Activated naive CD8-positive, alpha-beta T cell treated with anti-CD3 and anti-CD28 coated beads, Interleukin-2, amount 50 U/mL, for 24 hours (primary cell): ENCODE measurements at regions not wholly inside any gene's neighbourhood (a gene's known extent, or its start where the extent isn't known, plus 50 kb on each side); places are given as distances from the start of the nearest gene placed in this dataset.
A peak's percentile ranks its signal among the peaks of the same experiment; 100 is the strongest.

ENCODE experiments used
- ATAC-seq: fragments of 150-1000 bp; cut with Tn5 transposase; one replicate; pipeline ENCODE4 v1.10.0; 2021
- DNase-seq: peaks from one replicate; pipeline ENCODE4 v3.0.0; 2021
- H3K27ac Mint-ChIP-seq: one replicate; pipeline ENCODE4 v1.8.0; 2021; ENCODE audit warnings: mild to moderate bottlenecking, mixed read lengths
- H3K27me3 Mint-ChIP-seq: one replicate; pipeline ENCODE4 v1.8.0; 2021; ENCODE audit warnings: mixed read lengths
- H3K36me3 Mint-ChIP-seq: one replicate; pipeline ENCODE4 v1.8.0; 2021; ENCODE audit warnings: low read depth, mixed read lengths
- H3K4me1 Mint-ChIP-seq: one replicate; pipeline ENCODE4 v1.8.0; 2021; ENCODE audit warnings: mixed read lengths
- H3K4me3 Mint-ChIP-seq: one replicate; pipeline ENCODE4 v1.8.0; 2021; ENCODE audit warnings: mild to moderate bottlenecking, moderate library complexity, mixed read lengths
- H3K9me3 Mint-ChIP-seq: one replicate; pipeline ENCODE4 v1.8.0; 2021; ENCODE audit warnings: mixed read lengths

DNA sequence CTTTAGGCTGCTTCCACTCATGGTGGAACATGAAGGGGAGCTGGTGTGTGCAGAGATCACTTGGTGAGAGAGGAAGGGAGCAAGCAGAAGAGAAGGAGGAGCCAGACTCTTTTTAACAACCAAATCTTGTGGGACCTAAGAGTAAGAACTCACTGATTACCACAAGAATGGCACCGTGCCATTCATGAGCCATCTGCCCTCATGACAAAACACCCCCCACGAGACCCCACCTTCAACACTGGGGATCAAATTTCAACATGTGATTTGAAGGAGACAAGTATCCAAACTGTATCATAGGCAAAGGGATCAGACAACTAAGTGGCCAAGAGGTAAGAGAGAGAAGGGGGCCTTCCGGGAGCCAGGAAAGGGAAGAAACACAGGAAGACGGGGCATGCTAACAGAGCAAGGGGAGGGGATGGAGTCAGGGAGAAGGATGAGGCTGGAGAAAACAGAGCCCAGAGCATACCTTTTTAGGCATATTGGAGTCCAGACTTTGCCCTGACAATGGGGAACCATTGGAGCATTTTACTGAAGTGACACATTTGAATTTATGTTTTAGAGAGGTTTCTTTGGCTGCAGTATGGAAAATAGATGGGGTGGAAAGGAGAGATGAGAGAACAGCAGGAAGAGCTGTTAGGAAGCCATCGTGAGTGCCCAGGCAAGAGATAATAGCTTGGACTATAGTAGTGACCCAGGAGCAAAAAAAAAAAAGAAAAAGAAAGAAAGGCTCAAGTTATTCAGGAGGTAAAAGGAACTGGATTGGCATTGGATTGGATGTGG lies 204.4 kb upstream of the NUDT4 start:
- Mint-ChIP-seq H3K4me1 (no peaks in the 10 kb centered on the region), H3K36me3 (no peaks in the 10 kb centered on the region), H3K27me3 (no peaks in the 10 kb centered on the region), H3K27ac (no peak overlapping the region), H3K9me3 (no peaks in the 10 kb centered on the region), H3K4me3 (no peak overlapping the region)
- no peak for DNase-seq
- no peak for ATAC-seq

DNA sequence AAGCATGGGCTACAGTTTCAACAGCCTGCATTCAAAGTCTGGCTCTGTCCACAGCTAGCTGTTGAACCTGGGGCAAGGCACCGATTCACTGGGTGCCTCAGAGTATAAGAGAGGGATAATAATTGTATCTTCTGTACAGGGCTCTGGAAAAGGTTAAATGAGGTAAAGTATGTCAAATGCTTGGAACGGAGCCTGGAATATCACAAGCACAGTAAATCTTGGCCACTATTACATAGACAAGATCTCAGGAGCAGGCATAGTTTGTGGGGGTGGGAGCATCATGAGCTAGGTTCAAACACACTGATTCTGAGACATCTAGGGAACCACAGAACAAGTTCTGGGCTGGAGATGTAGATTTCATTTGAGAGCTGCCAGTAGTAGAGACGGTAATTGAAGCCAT lies 203.7 kb upstream of the NUDT4 start:
- Mint-ChIP-seq H3K4me3 (no peak overlapping the region), H3K27me3 (no peaks in the 10 kb centered on the region), H3K4me1 (no peaks in the 10 kb centered on the region), H3K36me3 (no peaks in the 10 kb centered on the region), H3K27ac (no peak overlapping the region), H3K9me3 (no peaks in the 10 kb centered on the region)
- DNase-seq (no peak), ATAC-seq (no peak)

DNA sequence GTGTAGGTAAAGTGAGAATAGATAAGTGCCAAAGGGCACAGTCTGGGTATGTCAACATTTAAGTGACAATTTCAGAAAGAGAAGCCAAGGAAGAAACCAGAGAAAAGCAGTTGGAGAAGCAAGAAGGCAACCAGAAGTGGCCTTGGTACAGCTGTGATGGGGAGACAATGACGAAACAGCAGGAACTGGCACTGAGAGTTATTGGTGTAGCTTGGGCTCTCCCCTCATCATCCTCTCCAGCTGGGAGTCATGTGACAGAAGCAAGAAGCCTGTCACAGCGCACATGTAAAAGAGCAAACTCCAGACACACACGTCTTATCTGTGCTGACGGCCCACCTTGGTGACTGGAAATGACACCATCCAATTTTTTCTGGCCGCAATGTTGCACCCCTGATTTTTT lies 203.3 kb upstream of the NUDT4 start:
- no peaks in the 10 kb centered on the region for H3K9me3 Mint-ChIP-seq
- no peak overlapping the region for H3K4me3 Mint-ChIP-seq
- DNase-seq (no peak), ATAC-seq (no peak)
- no peaks in the 10 kb centered on the region for H3K4me1 Mint-ChIP-seq
- H3K27ac Mint-ChIP-seq, result no peak overlapping the region
- no peaks in the 10 kb centered on the region for H3K36me3 Mint-ChIP-seq
- H3K27me3 Mint-ChIP-seq, result no peaks in the 10 kb centered on the region

DNA sequence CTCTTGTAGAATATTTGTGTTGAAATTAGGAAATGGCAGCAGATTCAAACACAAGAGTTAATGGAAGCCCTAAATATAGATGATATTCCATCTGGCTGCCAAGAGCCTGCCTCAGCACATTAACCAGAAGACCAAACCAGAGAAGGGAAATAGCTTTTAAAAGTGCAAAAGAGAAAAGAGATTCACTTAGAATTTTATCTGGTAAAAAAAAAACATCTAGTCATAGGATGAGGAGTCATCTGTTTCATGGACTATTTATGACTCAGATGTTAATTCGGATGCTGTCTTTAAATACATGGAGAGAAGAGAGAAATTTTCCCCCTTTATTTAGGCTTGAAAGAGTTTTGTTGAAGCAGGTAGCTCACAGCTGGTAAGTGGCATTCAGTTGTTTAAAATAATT lies 201.6 kb upstream of the NUDT4 start:
- H3K4me3 Mint-ChIP-seq, result no peak overlapping the region
- H3K27ac Mint-ChIP-seq, result no peak overlapping the region
- peaks cover 6% of the 10 kb centered on the region for H3K4me1 Mint-ChIP-seq
- no peaks in the 10 kb centered on the region for H3K27me3 Mint-ChIP-seq
- no peaks in the 10 kb centered on the region for H3K9me3 Mint-ChIP-seq
- H3K36me3 Mint-ChIP-seq, result no peaks in the 10 kb centered on the region
- DNase-seq (no peak), ATAC-seq (no peak)

DNA sequence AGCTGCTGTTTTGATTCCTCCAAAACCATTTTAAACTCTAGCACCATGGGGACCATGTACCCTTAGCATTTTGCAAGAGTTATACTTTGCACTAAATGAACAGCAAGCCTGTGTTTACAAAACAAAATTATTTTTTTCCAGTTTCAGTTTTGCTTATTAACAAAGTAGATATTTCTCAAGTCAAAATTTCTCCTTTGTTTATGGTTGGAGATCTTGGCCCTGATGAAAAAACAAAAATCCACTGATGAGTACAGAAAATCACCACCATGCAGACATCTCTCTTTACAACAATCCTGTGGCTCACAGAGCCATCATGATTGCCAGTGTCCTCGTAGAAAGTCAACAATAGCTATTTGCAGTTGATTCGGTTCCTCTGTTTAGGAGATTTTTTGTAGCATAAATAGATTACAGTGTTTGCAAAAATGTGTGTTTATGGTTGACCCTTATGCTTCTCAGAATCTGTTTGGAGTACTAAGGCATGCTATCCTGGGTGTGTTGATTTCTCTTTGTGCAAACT lies 201.1 kb upstream of the NUDT4 start:
- no peak overlapping the region for H3K27ac Mint-ChIP-seq
- DNase-seq (no peak), ATAC-seq (no peak)
- H3K4me1 Mint-ChIP-seq, result peaks cover 9% of the 10 kb centered on the region
- H3K27me3 Mint-ChIP-seq, result no peaks in the 10 kb centered on the region
- H3K4me3 Mint-ChIP-seq, result no peak overlapping the region
- H3K9me3 Mint-ChIP-seq, result no peaks in the 10 kb centered on the region
- H3K36me3 Mint-ChIP-seq, result no peaks in the 10 kb centered on the region

DNA sequence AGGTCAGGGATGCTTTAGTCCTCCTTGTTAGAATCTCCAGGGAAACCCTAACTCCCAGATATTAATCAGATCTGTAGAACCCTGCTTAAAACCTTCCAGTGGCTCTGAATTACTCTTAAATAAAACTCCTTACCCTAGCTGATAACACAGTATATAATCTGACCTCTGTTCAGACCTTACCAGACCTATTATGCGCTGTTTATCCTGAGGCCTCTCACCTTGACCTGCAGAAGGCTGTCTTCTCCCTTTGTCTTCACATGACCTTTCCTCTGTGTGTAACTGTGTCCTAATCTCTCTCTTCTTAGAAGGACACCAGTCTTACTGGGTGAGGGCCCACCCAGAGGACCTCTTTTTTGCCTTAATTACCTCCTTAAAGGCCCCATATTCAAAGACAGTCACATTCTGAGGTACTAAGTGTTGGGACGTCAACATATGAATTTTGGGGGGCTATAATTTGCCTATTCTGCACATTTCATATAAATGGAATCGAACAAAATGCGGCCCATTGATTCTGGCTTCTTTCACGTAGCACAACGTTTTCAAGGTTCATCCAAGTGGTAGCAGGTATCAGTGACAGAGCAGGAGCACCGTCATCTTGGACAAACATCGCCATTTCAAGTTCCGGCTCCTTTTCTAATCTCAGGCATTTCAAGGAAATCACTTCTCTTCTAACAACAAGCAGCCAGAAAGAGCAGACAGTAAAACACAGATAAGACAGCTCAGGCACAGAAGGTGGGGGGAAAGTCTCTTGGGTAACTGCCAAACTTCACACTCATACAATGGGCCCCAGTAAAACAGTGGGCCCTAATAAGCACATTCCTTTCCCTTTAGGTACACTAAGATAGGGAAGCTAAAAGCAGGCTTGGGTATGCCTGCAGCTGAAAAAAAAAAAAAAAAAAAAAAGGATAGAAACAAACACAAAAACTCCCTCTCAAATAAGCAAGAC lies 200.2 kb upstream of the NUDT4 start:
- Mint-ChIP-seq H3K4me1 (peaks cover 9% of the 10 kb centered on the region), H3K9me3 (no peaks in the 10 kb centered on the region), H3K36me3 (no peaks in the 10 kb centered on the region), H3K4me3 (no peak overlapping the region), H3K27me3 (no peaks in the 10 kb centered on the region), H3K27ac (no peak overlapping the region)
- DNase-seq, result no peak
- ATAC-seq, result no peak

DNA sequence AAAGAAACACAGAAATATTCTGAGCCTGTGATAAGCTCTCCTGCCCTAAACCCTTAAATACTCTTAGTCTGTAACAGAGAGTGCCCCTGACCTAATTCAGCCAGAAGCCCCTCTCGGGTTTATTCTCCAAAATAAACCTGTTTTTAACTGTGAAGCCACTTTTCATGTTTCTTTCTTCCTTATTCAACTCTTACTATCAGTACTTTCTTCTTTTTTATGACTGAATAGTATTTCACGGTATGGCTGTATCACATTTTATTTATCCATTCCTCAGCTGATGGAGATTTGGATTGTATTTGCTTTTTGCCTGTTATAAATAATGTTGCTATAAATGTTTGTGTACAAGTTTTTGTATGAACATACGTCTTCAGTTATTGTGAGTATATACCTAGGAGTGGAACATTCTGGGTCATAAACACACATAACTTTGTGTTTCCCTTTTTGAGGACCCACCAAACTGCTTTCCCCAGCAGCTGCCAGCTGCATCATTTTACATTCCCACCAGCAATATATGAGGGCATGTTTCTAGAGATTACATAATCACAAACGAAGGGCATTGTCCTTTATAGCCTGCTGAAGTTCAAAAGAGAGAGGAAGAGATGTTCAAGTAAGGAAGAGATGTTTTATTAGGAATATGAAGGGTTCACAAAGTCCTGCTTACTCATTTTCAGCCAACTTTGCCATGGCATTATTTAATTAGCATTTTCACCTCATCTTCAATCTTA lies 199.4 kb upstream of the NUDT4 start:
- H3K36me3 Mint-ChIP-seq, result peaks cover under 1% of the 10 kb centered on the region
- DNase-seq (no peak), ATAC-seq (no peak)
- no peak overlapping the region for H3K4me3 Mint-ChIP-seq
- no peak overlapping the region for H3K27ac Mint-ChIP-seq
- no peaks in the 10 kb centered on the region for H3K9me3 Mint-ChIP-seq
- peaks cover 9% of the 10 kb centered on the region for H3K4me1 Mint-ChIP-seq
- no peaks in the 10 kb centered on the region for H3K27me3 Mint-ChIP-seq

DNA sequence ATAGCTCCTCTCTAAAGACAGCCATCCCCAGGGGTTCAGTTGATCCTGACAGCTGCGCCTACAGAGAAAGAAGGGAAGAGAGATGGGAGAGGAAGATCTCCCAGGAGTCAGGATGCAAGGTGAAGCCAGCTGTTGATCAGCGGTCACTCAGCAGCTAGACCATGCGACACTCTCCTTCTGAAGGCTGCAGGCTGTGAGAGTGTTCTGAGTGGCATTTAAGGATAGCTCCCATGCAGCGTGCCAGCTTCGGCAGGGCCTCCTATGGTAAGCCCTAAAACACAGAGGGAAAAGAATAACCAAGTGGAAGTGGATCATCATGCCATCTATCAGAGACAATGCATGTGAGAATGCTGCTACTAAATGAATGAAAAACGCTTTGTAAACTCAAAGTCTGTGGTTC lies 197.9 kb upstream of the NUDT4 start:
- no peak for DNase-seq
- ATAC-seq, result no peak
- no peaks in the 10 kb centered on the region for H3K9me3 Mint-ChIP-seq
- no peak overlapping the region for H3K27ac Mint-ChIP-seq
- H3K27me3 Mint-ChIP-seq, result no peaks in the 10 kb centered on the region
- peaks cover 3% of the 10 kb centered on the region for H3K36me3 Mint-ChIP-seq
- peaks cover 20% of the 10 kb centered on the region for H3K4me1 Mint-ChIP-seq
- H3K4me3 Mint-ChIP-seq, result no peak overlapping the region

DNA sequence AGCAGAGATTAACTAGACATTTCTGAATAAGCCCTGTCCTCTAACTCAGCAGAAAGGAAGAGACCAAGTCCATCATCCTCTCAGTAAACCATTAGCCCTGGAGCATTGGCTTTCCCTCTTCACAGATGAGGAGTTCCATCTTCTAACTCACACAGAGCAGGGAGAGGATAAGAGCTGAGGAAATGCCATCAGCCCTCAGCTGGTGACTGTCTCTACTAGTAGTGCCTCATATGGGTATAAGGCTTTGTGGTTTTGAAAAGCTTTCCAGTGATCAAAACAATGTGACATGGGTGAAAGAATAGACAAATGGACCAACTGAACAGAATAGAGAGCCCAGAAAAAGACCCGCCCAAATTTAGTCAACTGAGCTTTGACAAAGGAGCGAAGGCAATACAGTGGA lies 197.2 kb upstream of the NUDT4 start:
- H3K27me3 Mint-ChIP-seq, result no peaks in the 10 kb centered on the region
- H3K4me1 Mint-ChIP-seq, result peaks cover 27% of the 10 kb centered on the region

DNA sequence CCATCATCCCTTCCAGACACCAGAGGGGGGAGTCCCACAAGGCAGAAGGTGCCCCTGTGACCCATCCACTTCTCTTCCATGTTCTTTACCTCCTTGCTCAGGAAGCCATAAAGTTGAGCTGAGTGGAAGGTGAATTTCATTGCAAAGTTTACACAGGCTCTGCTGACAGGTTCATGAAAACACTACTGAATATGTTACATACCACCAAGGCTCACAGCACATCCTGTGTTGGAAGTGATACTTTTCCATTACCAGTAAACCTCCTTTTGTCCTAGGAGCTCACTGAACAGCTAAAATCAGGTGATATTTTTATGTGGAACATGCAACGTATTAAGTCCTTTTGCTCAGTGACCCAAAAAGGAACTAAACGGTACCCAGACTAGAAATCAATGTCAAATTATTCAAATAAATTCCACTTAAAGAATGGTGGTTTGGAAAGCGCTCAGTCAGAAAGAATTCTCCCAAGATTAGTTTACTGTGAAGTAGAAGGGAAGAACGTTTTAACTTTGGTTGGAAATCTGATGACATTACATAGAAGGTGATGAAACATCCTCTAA lies 196.2 kb upstream of the NUDT4 start:
- no peak for DNase-seq
- peaks cover 3% of the 10 kb centered on the region for H3K36me3 Mint-ChIP-seq

More for the DNA sequence above, 197.2 kb upstream of the NUDT4 start:
- Mint-ChIP-seq H3K36me3 (peaks cover 3% of the 10 kb centered on the region), H3K27ac (no peak overlapping the region), H3K4me3 (no peak overlapping the region), H3K9me3 (no peaks in the 10 kb centered on the region)
- DNase-seq (no peak), ATAC-seq (peak; percentile 53)

DNA sequence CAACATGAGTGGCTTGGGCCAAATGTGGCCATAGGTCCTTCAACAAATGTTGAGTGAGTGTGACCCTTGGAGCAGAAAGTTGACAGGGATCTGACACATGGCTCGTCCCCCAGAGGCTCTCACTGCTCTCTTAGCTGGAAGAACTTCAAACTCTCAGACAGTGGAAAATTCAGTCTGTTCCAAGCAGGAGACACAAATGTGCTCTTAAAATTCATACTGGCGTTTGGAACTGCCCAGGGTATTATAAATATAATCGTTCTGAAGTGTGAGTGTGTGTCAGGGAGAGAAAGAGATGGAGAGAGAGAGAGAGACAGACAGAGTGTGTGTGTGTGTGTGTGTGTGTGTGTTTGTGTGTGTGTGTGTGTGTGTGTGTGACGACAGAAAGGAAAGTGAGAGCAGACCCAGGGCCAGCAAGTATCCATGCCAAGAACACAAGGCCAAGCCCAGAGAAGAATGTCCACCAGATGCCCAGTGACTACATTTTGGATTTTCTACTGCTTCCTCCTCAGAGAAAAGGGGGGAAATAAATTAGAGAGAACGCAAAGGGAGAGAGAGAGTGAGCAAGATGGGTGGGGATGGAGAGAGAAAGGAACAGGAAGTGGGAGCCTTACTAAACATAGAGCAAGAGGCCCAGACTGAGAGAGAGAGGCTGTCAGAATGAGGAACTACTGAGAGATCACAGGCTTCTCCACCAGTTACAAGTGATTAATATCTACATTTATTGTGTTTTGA lies 193.6 kb upstream of the NUDT4 start:
- Mint-ChIP-seq H3K27ac (peak overlapping the region; percentile 13), H3K4me3 (no peak overlapping the region)

More for the DNA sequence above, 196.2 kb upstream of the NUDT4 start:
- H3K4me1 Mint-ChIP-seq, result peaks cover 35% of the 10 kb centered on the region
- H3K4me3 Mint-ChIP-seq, result no peak overlapping the region
- no peaks in the 10 kb centered on the region for H3K27me3 Mint-ChIP-seq
- no peaks in the 10 kb centered on the region for H3K9me3 Mint-ChIP-seq
- no peak overlapping the region for H3K27ac Mint-ChIP-seq
- no peak for ATAC-seq

DNA sequence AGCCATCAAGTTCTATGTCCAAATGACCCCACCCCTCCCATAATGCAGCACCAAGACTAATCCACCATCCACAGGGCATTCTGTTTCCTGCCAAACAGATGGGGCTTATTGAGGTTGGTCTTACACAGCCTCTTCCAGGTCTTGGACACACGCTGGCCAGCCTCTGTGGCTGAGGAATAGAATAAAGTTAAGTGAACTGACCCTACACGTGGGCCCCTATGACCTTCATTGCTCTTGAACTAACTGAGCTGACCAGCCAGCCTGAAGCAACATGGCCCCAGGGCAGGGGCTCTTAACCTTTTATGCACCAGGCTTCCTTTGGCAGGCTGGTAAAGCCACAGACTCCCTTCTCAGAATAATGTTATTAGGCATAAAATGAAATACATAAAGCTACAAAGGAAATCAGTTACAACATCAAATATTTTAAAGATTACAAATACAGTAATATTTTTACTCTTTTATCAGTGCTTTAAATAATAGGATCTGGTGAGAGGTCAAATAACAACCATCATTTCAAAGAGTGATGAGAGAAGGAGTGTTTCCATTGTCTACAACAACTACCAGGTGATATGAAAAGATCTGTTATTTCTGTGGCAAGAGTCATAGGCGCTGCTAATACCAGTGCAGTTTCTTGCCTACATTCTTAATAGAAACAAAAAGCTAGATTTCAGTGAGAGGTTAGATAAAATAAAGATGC lies 192.9 kb upstream of the NUDT4 start:
- peak overlapping the region; percentile 13 for H3K27ac Mint-ChIP-seq

More for the DNA sequence above, 193.6 kb upstream of the NUDT4 start:
- H3K4me1 Mint-ChIP-seq, result peaks cover 38% of the 10 kb centered on the region
- H3K36me3 Mint-ChIP-seq, result peaks cover 3% of the 10 kb centered on the region
- H3K27me3 Mint-ChIP-seq, result no peaks in the 10 kb centered on the region
- H3K9me3 Mint-ChIP-seq, result no peaks in the 10 kb centered on the region
- ATAC-seq, result peak; percentile 33
- DNase-seq, result no peak

DNA sequence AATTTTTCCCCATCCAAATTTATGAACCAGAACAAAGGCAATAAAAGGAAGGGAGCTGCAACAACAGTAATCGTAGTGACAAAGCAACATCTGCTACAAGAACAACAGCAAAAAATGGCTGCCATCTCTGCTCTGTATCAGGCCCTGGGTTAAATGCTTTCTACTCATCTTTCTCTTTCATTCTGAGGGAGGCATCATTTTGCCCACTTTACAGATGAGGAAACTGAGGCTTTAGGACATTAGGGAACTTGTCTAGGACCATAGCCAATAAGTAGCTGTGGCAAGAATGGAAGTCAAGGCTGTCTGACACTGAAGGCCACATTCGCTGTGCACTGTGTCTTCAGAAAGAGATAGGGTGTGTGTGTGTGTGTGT lies 192.4 kb upstream of the NUDT4 start:
- ATAC-seq, result no peak
- Mint-ChIP-seq H3K9me3 (no peaks in the 10 kb centered on the region), H3K36me3 (peaks cover 3% of the 10 kb centered on the region), H3K27me3 (no peaks in the 10 kb centered on the region), H3K4me1 (peaks cover 38% of the 10 kb centered on the region), H3K27ac (no peak overlapping the region), H3K4me3 (no peak overlapping the region)
- no peak for DNase-seq

More for the DNA sequence above, 192.9 kb upstream of the NUDT4 start:
- Mint-ChIP-seq H3K9me3 (no peaks in the 10 kb centered on the region), H3K27me3 (no peaks in the 10 kb centered on the region), H3K4me1 (peaks cover 38% of the 10 kb centered on the region), H3K36me3 (peaks cover 3% of the 10 kb centered on the region), H3K4me3 (no peak overlapping the region)
- DNase-seq (no peak), ATAC-seq (no peak)
